ENCODE measurements at regions not wholly inside any gene's neighbourhood (a gene's known extent, or its start where the extent isn't known, plus 50 kb on each side); places are given as distances from the start of the nearest gene placed in this dataset.

DNA sequence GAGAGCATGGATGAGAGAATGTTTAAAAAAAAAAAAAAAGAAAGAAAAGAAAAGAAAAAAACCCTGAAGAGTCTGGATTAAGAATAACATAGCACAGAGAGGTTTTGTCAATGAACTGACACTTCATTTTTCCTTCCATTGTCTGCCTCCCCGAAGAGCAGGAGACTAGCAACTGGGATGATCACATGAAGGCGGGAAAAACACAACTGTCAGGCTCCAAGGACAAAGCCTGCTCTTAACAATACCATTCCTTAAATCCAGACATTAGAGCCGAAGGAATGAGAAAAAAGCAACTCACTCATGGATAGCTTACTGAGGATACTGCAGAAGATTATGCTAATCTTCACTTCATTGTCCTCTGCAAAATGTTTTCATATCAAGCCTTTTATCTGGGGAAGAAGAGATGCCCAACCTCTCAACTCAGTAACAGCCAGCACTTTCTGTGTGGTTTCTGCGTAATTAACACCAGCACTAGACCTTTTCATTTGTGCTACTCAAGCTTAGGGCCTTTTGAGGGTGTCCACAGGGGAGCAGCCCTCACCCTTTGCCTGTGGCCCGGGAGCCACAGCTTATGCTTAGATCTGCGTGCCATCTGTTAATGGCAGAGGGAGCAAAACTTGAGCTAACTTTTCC lies 182.3 kb downstream of the BARHL2 start:
- intact Hi-C loops (cut with DNase I; ENCODE audit: low total_unique reads): no loop called here
- Histone ChIP-seq H3K27ac (no peak overlapping the region), H3K36me3 (ENCODE audit: low read depth, missing control alignments) (no peaks in the 10 kb centered on the region), H3K4me1 (no peaks in the 10 kb centered on the region), H3K27me3 (no peaks in the 10 kb centered on the region), H3K9me3 (no peaks in the 10 kb centered on the region), H3K4me3 (no peak overlapping the region)
- no peak for DNase-seq
- TF ChIP-seq, protein P1, sequence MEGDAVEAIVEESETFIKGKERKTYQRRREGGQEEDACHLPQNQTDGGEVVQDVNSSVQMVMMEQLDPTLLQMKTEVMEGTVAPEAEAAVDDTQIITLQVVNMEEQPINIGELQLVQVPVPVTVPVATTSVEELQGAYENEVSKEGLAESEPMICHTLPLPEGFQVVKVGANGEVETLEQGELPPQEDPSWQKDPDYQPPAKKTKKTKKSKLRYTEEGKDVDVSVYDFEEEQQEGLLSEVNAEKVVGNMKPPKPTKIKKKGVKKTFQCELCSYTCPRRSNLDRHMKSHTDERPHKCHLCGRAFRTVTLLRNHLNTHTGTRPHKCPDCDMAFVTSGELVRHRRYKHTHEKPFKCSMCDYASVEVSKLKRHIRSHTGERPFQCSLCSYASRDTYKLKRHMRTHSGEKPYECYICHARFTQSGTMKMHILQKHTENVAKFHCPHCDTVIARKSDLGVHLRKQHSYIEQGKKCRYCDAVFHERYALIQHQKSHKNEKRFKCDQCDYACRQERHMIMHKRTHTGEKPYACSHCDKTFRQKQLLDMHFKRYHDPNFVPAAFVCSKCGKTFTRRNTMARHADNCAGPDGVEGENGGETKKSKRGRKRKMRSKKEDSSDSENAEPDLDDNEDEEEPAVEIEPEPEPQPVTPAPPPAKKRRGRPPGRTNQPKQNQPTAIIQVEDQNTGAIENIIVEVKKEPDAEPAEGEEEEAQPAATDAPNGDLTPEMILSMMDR (IDR thresholded peaks at IDR 0.05): no peak
- TF ChIP-seq POLR2A (IDR thresholded peaks at IDR 0.05): no peak
- 51 to 55% methylated on average over 6 of the region's 6 CpGs for WGBS, 2 donors

DNA sequence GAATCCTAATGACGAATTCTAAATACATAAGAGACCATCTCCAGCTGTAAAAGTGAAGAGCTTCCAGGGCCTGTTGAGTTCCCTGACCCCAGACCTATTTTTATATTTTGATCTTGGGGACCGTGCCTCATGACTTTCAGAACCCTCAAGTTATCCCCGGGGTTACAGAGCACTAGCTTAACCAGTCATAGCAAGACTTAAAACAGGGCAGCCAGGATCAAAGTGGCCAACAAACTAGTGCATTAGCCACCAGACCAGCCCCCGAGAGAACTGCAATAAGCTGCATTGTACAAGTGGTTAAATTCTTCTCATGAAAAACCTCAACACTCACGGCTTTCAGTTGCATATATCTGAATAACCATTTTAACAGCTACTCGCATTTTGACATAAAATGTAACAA lies 183.0 kb downstream of the BARHL2 start:
- TF ChIP-seq, protein P1 (IDR thresholded peaks at IDR 0.05): no peak
- no peak for TF ChIP-seq POLR2A (IDR thresholded peaks at IDR 0.05)
- intact Hi-C loops (cut with DNase I; ENCODE audit: low total_unique reads): no loop called here
- Histone ChIP-seq H3K27me3 (no peaks in the 10 kb centered on the region), H3K9me3 (no peaks in the 10 kb centered on the region), H3K4me1 (no peaks in the 10 kb centered on the region), H3K36me3 (ENCODE audit: low read depth, missing control alignments) (no peaks in the 10 kb centered on the region), H3K4me3 (no peak overlapping the region), H3K27ac (no peak overlapping the region)
- 82 to 87% methylated on average over 6 of the region's 6 CpGs for WGBS, 2 donors
- no peak for DNase-seq

DNA sequence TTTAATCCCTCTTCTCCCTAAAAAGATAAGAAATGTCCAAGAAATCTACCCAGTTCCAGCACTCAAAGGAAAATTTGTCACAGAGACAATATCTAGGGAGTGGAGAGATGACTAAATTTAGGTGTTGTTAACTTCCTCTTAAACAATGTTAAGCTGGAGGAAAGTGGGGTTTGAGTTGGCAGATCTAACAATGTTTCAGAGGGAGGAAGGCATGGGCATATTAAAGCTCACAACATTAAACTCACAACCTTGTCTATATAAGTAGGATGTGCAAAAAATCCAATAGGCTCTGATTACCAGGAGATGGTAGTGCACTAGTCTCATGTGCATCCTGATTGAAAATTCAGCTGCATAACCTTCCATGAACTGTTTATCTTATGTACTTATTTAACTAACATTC lies 190.1 kb downstream of the BARHL2 start:
- intact Hi-C loops (cut with DNase I; ENCODE audit: low total_unique reads): no loop called here
- Histone ChIP-seq H3K36me3 (ENCODE audit: low read depth, missing control alignments) (no peaks in the 10 kb centered on the region), H3K27me3 (no peaks in the 10 kb centered on the region), H3K9me3 (no peaks in the 10 kb centered on the region), H3K4me1 (no peaks in the 10 kb centered on the region), H3K4me3 (no peak overlapping the region), H3K27ac (no peak overlapping the region)
- TF ChIP-seq POLR2A (IDR thresholded peaks at IDR 0.05): no peak
- TF ChIP-seq, protein P1 (IDR thresholded peaks at IDR 0.05): no peak
- no peak for DNase-seq

DNA sequence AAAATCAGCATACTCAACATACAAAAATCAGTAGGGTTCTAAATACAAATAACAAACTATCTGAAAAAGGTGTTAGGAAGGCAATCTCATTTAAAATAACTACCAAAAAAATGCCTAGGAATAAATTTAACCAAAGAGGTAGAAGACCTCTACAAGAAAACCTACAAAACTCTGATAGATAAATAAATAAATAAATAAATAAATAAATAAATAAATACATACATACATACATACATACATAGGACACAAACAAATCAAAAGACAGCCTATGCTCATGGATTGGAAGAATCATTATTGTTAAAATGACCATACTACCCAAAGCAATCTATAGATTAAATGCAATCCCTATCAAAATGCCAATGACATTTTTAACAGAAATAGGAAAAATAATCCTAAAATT lies 194.7 kb downstream of the BARHL2 start:
- intact Hi-C loops (cut with DNase I; ENCODE audit: low total_unique reads): no loop called here
- Histone ChIP-seq H3K36me3 (ENCODE audit: low read depth, missing control alignments) (no peaks in the 10 kb centered on the region), H3K27me3 (no peaks in the 10 kb centered on the region), H3K4me1 (no peaks in the 10 kb centered on the region), H3K4me3 (no peak overlapping the region), H3K9me3 (no peaks in the 10 kb centered on the region), H3K27ac (no peak overlapping the region)
- no peak for TF ChIP-seq POLR2A (IDR thresholded peaks at IDR 0.05)
- TF ChIP-seq, protein P1 (IDR thresholded peaks at IDR 0.05): no peak
- no peak for DNase-seq

DNA sequence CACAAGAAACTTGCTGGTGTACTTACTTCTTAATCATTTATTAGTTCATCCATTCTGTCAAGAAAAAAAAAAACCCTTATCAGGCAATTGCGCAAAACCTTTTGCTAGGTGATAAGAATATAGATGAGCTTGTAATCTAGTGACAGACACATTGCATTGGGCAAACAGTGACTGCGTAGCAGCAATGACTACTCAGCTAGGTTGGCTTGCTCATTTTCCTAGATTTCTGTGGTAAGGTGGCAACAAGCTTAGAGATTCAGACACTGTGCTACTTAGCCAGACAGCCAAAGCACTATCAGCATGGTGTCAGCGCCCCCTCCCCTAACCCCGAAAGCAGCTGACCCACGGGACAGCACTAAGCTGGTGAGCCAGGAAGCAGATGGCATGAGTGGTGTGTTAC lies 203.1 kb downstream of the BARHL2 start:
- 88 to 92% methylated on average over 5 of the region's 5 CpGs for WGBS, 2 donors
- Histone ChIP-seq H3K9me3 (no peaks in the 10 kb centered on the region), H3K4me3 (no peak overlapping the region), H3K36me3 (ENCODE audit: low read depth, missing control alignments) (no peaks in the 10 kb centered on the region), H3K27me3 (no peaks in the 10 kb centered on the region), H3K27ac (no peak overlapping the region), H3K4me1 (no peaks in the 10 kb centered on the region)
- intact Hi-C loops (cut with DNase I; ENCODE audit: low total_unique reads): no loop called here
- no peak for DNase-seq
- no peak for TF ChIP-seq POLR2A (IDR thresholded peaks at IDR 0.05)
- TF ChIP-seq, protein P1 (IDR thresholded peaks at IDR 0.05): no peak
